ENCODE measurements at regions not wholly inside any gene's neighbourhood (a gene's known extent, or its start where the extent isn't known, plus 50 kb on each side); places are given as distances from the start of the nearest gene placed in this dataset.

DNA sequence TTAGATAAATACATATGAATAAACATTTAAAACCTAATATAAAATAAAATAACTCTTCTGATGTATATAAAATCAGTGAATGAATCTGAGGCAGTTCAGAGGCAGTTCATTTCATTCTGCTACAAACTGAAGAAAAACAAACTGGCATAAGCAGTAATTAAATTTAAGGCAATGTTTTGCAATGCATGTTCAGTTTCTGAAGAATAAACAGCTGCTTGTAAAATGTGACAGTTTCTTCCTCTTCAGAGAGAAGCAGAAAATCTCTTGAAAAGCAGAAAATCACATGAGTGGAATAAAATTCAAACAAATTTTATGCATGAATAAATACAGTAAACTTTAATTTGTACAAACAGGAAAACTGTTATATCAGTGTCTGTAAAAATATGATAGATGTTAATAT lies 643.7 kb downstream of the KCNT2 start:
- Histone ChIP-seq H3K4me1 (ENCODE audit: control insufficient read depth in 5 of 5, insufficient read depth in 5 of 5, low read length in 5 of 5) (no peaks in the 10 kb centered on the region), H3K27me3 (ENCODE audit: control insufficient read depth in 3 of 3, insufficient read depth in 3 of 3, low read length in 2 of 3) (no peaks in the 10 kb centered on the region), H3K9ac (ENCODE audit: insufficient read depth in 1 of 2, low read length in 2 of 2) (no peak overlapping the region), H3K36me3 (ENCODE audit: control insufficient read depth in 4 of 4, insufficient read depth in 4 of 4, low read length in 4 of 4) (no peaks in the 10 kb centered on the region), H3K9me3 (ENCODE audit: control insufficient read depth in 4 of 4, insufficient read depth in 3 of 4, low read length in 3 of 4) (no peaks in the 10 kb centered on the region), H3K27ac (ENCODE audit: low read depth in 1 of 2, low read length in 1 of 2) (no peak overlapping the region), H3K4me3 (no peak overlapping the region)
- TF ChIP-seq, protein P1, sequence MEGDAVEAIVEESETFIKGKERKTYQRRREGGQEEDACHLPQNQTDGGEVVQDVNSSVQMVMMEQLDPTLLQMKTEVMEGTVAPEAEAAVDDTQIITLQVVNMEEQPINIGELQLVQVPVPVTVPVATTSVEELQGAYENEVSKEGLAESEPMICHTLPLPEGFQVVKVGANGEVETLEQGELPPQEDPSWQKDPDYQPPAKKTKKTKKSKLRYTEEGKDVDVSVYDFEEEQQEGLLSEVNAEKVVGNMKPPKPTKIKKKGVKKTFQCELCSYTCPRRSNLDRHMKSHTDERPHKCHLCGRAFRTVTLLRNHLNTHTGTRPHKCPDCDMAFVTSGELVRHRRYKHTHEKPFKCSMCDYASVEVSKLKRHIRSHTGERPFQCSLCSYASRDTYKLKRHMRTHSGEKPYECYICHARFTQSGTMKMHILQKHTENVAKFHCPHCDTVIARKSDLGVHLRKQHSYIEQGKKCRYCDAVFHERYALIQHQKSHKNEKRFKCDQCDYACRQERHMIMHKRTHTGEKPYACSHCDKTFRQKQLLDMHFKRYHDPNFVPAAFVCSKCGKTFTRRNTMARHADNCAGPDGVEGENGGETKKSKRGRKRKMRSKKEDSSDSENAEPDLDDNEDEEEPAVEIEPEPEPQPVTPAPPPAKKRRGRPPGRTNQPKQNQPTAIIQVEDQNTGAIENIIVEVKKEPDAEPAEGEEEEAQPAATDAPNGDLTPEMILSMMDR (IDR thresholded peaks at IDR 0.05; ENCODE audit: control extremely low read depth, extremely low read depth) = no peak
- no peak for ATAC-seq (ENCODE audit: insufficient read depth, low FRiP score)
- peak in 2 of 3 donors; percentile 39 to 58 for DNase-seq

- TF ChIP-seq, protein P1 (IDR thresholded peaks at IDR 0.05; ENCODE audit: control extremely low read depth, extremely low read depth) = no peak
- no peaks in the 10 kb centered on the region for H3K36me3 ChIP-seq (ENCODE audit: control insufficient read depth in 4 of 4, insufficient read depth in 4 of 4, low read length in 4 of 4)
- DNase-seq (no peak), ATAC-seq (ENCODE audit: insufficient read depth, low FRiP score) (no peak)
- H3K9ac ChIP-seq (ENCODE audit: insufficient read depth in 1 of 2, low read length in 2 of 2) = no peak overlapping the region
- no peaks in the 10 kb centered on the region for H3K9me3 ChIP-seq (ENCODE audit: control insufficient read depth in 4 of 4, insufficient read depth in 3 of 4, low read length in 3 of 4)
- no peak overlapping the region for H3K4me3 ChIP-seq
- no peaks in the 10 kb centered on the region for H3K27me3 ChIP-seq (ENCODE audit: control insufficient read depth in 3 of 3, insufficient read depth in 3 of 3, low read length in 2 of 3)
- no peaks in the 10 kb centered on the region for H3K4me1 ChIP-seq (ENCODE audit: control insufficient read depth in 5 of 5, insufficient read depth in 5 of 5, low read length in 5 of 5)
- no peak overlapping the region for H3K27ac ChIP-seq (ENCODE audit: low read depth in 1 of 2, low read length in 1 of 2)
Measured at GRCh38 chr1:195962051-195962450, 646.2 kb downstream of the KCNT2 start.

GRCh38 chr1:195960580-195960979 lies 647.7 kb downstream of the KCNT2 start:
- DNase-seq (no peak), ATAC-seq (ENCODE audit: insufficient read depth, low FRiP score) (no peak)
- WGBS, 2 donors = 69 to 86% methylated on average over 2 of the region's 2 CpGs
- Histone ChIP-seq H3K27me3 (ENCODE audit: control insufficient read depth in 3 of 3, insufficient read depth in 3 of 3, low read length in 2 of 3) (no peaks in the 10 kb centered on the region), H3K9me3 (ENCODE audit: control insufficient read depth in 4 of 4, insufficient read depth in 3 of 4, low read length in 3 of 4) (no peaks in the 10 kb centered on the region), H3K4me3 (no peak overlapping the region), H3K9ac (ENCODE audit: insufficient read depth in 1 of 2, low read length in 2 of 2) (no peak overlapping the region), H3K4me1 (ENCODE audit: control insufficient read depth in 5 of 5, insufficient read depth in 5 of 5, low read length in 5 of 5) (no peaks in the 10 kb centered on the region), H3K27ac (ENCODE audit: low read depth in 1 of 2, low read length in 1 of 2) (no peak overlapping the region), H3K36me3 (ENCODE audit: control insufficient read depth in 4 of 4, insufficient read depth in 4 of 4, low read length in 4 of 4) (no peaks in the 10 kb centered on the region)
- TF ChIP-seq, protein P1 (IDR thresholded peaks at IDR 0.05; ENCODE audit: control extremely low read depth, extremely low read depth) = no peak

DNA sequence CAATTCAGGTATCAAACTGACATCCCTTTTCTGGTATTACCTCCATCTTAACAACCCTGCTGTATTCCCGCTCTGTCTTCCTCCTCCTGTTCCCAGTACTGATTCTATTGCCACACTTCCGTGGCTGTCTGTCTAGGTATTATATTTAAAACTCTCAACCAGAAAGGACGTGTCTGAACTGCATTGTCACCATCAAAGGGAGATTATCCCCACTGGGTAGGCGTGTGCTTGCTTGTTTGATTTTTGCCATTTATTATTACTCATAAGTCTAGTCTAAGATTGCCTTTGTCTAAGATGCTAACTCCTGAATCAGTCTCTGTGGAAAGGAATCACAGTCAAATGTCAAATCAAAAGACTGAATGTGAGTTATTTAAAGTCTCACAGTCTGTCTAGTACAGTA lies 650.1 kb downstream of the KCNT2 start:
- 84 to 91% methylated on average over 4 of the region's 4 CpGs for WGBS, 2 donors
- H3K4me3 ChIP-seq = no peak overlapping the region
- H3K27me3 ChIP-seq (ENCODE audit: control insufficient read depth in 3 of 3, insufficient read depth in 3 of 3, low read length in 2 of 3) = no peaks in the 10 kb centered on the region
- no peak for ATAC-seq (ENCODE audit: insufficient read depth, low FRiP score)
- no peaks in the 10 kb centered on the region for H3K36me3 ChIP-seq (ENCODE audit: control insufficient read depth in 4 of 4, insufficient read depth in 4 of 4, low read length in 4 of 4)
- peaks cover 0 to 2% (median 0%) of the 10 kb centered on the region in 5 donors for H3K4me1 ChIP-seq (ENCODE audit: control insufficient read depth in 5 of 5, insufficient read depth in 5 of 5, low read length in 5 of 5)
- DNase-seq = no peak
- TF ChIP-seq, protein P1 (IDR thresholded peaks at IDR 0.05; ENCODE audit: control extremely low read depth, extremely low read depth) = no peak
- no peak overlapping the region for H3K9ac ChIP-seq (ENCODE audit: insufficient read depth in 1 of 2, low read length in 2 of 2)
- H3K27ac ChIP-seq (ENCODE audit: low read depth in 1 of 2, low read length in 1 of 2) = no peak overlapping the region
- H3K9me3 ChIP-seq (ENCODE audit: control insufficient read depth in 4 of 4, insufficient read depth in 3 of 4, low read length in 3 of 4) = no peaks in the 10 kb centered on the region

Measured in lung (tissue), 11 donors.